CD4-positive, CD25-positive, alpha-beta regulatory T cell (primary cell): ENCODE measurements at regions not wholly inside any gene's neighbourhood (a gene's known extent, or its start where the extent isn't known, plus 50 kb on each side); places are given as distances from the start of the nearest gene placed in this dataset.

Experiments used
- ATAC-seq, 2 donors: fragments of 150-1000 bp; cut with Tn5 transposase; one replicate each; pipeline ENCODE4 v1.10.0; 2021; ENCODE audit warnings: low read depth in 2 of 2, moderate number of reproducible peaks in 2 of 2, moderate library complexity in 1 of 2
- DNase-seq, 3 donors: peaks; one replicate each; pipeline versions ENCODE4 v3.0.0 to v3.0.0-alpha.2; 2012 to 2022; ENCODE audit warnings: mixed read lengths in 1 of 3
- H3K27ac ChIP-seq: one replicate; pipeline ENCODE4 v1.7.0; 2013; ENCODE audit warnings: mild to moderate bottlenecking, low read length; ENCODE audit not compliant: insufficient read depth, poor library complexity, severe bottlenecking
- H3K27me3 ChIP-seq: one replicate; pipeline ENCODE4 v1.7.0; 2013; ENCODE audit warnings: low read length; ENCODE audit not compliant: control insufficient read depth, insufficient read depth
- H3K36me3 ChIP-seq: one replicate; pipeline ENCODE4 v1.7.0; 2013; ENCODE audit warnings: mild to moderate bottlenecking, low read length, moderate library complexity; ENCODE audit not compliant: control insufficient read depth, insufficient read depth
- H3K4me1 ChIP-seq: 2 replicates; pipeline ENCODE4 v1.7.0; 2013; ENCODE audit warnings: mild to moderate bottlenecking, low read length; ENCODE audit not compliant: insufficient read depth, control insufficient read depth, poor library complexity, severe bottlenecking
- H3K4me3 ChIP-seq: one replicate; pipeline ENCODE4 v1.7.0; 2013; ENCODE audit warnings: low read depth, mild to moderate bottlenecking, low read length, moderate library complexity
- H3K9me3 ChIP-seq, 2 experiments: 1 replicate in 1 of 2; 2 replicates in 1 of 2; pipeline ENCODE4 v1.7.0; 2013; ENCODE audit warnings: low read length in 2 of 2, mild to moderate bottlenecking in 1 of 2, moderate library complexity in 1 of 2; ENCODE audit not compliant: control insufficient read depth in 2 of 2
- H3K27ac Mint-ChIP-seq, 3 donors: one replicate each; pipeline ENCODE4 v1.8.0; 2020 to 2022; ENCODE audit warnings: mild to moderate bottlenecking in 3 of 3, mixed read lengths in 3 of 3, moderate library complexity in 2 of 3
- H3K27me3 Mint-ChIP-seq: one replicate; pipeline ENCODE4 v1.8.0; 2022; ENCODE audit warnings: mild to moderate bottlenecking, mixed read lengths
- H3K36me3 Mint-ChIP-seq: one replicate; pipeline ENCODE4 v1.8.0; 2020; ENCODE audit warnings: mixed read lengths
- H3K4me1 Mint-ChIP-seq, 4 donors: one replicate each; pipeline ENCODE4 v1.8.0; 2020 to 2022; ENCODE audit warnings: mixed read lengths in 4 of 4, mild to moderate bottlenecking in 1 of 4
- H3K4me3 Mint-ChIP-seq, 4 donors: one replicate each; pipeline ENCODE4 v1.8.0; 2020 to 2022; ENCODE audit warnings: mild to moderate bottlenecking in 4 of 4, mixed read lengths in 4 of 4, moderate library complexity in 3 of 4
- H3K9me3 Mint-ChIP-seq, 7 donors: one replicate each; pipeline ENCODE4 v1.8.0; 2020 to 2022; ENCODE audit warnings: mixed read lengths in 7 of 7, mild to moderate bottlenecking in 3 of 7, moderate library complexity in 2 of 7

GRCh38 chr4:20181926-20182325, 69.8 kb upstream of the SLIT2 start:
- Histone ChIP-seq H3K9me3 (no peaks in the 10 kb centered on the region), H3K27me3 (no peaks in the 10 kb centered on the region), H3K4me1 (no peaks in the 10 kb centered on the region), H3K4me3 (no peak overlapping the region), H3K36me3 (no peaks in the 10 kb centered on the region), H3K27ac (no peak overlapping the region)
- Mint-ChIP-seq H3K4me3 (no peak overlapping the region), H3K4me1 (no peaks in the 10 kb centered on the region), H3K9me3 (peaks cover 0 to 26% (median 6%) of the 10 kb centered on the region in 7 donors), H3K27me3 (no peaks in the 10 kb centered on the region), H3K27ac (no peak overlapping the region), H3K36me3 (no peaks in the 10 kb centered on the region)
- DNase-seq, result no peak
- no peak for ATAC-seq

DNA sequence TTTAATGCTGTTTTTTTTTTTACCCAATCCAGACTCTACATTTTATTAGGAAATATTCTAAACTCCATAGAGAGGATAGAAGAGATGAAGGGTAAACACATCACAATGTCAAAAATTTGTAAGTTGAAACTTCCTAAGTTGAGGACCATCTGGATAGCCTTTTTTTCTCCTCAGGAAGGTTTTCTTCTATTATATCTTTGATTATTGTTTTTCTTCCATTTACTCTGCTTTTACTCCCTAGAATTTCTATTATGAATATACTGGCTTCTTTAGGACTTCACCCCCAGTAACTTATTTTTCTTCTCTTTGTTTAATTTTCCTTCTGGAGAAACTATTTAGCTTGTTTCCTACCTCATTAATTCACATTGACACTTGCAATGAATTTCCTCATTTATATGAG, 71.2 kb upstream of the SLIT2 start:
- H3K27me3 Mint-ChIP-seq, result no peaks in the 10 kb centered on the region
- H3K4me3 ChIP-seq, result no peak overlapping the region
- H3K36me3 ChIP-seq, result no peaks in the 10 kb centered on the region
- H3K27me3 ChIP-seq, result no peaks in the 10 kb centered on the region
- H3K4me3 Mint-ChIP-seq, result no peak overlapping the region
- H3K27ac Mint-ChIP-seq, result no peak overlapping the region
- H3K27ac ChIP-seq, result no peak overlapping the region
- H3K4me1 Mint-ChIP-seq, result no peaks in the 10 kb centered on the region
- DNase-seq (no peak), ATAC-seq (no peak)
- H3K9me3 ChIP-seq, result no peaks in the 10 kb centered on the region
- no peaks in the 10 kb centered on the region for H3K4me1 ChIP-seq
- peaks cover 0 to 20% (median 6%) of the 10 kb centered on the region in 7 donors for H3K9me3 Mint-ChIP-seq
- H3K36me3 Mint-ChIP-seq, result no peaks in the 10 kb centered on the region

DNA sequence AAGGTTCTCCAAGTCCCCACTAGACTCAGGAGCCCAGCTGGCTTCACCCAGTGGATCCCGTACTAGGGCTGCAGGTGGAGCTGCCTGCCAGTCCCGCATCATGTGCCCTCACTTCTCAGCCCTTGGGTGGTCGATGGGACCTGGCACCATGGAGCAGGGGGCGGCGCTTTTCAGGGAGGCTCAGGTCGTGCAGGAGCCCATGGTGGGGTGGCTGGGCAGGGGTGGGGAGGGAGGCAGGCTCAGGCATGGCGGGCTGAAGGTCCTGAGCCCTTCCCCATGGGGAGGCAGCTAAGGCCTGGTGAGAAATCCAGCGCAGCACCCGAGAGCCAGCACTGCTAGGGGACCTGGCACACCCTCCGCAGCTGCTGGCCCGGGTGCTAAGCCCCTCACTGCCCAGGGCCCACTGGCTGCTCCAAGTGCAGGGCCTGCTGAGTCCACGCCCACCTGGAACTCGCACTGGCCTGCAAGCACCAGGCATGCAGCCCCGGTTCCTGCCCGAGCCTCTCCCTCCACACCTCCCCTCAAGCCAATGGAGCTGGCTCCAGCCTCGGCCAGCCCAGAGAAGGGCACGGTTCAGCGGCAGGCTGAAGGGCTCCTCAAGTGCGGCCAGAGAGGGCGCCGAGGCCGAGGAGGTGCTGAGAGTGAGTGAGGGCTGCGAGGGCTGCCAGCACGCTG, 72.7 kb upstream of the SLIT2 start:
- no peaks in the 10 kb centered on the region for H3K36me3 Mint-ChIP-seq
- H3K27me3 Mint-ChIP-seq, result no peaks in the 10 kb centered on the region
- no peak overlapping the region for H3K27ac ChIP-seq
- no peaks in the 10 kb centered on the region for H3K4me1 ChIP-seq
- H3K27ac Mint-ChIP-seq, result no peak overlapping the region
- no peak overlapping the region for H3K4me3 Mint-ChIP-seq
- no peaks in the 10 kb centered on the region for H3K27me3 ChIP-seq
- H3K9me3 ChIP-seq, result no peaks in the 10 kb centered on the region
- no peaks in the 10 kb centered on the region for H3K36me3 ChIP-seq
- H3K4me3 ChIP-seq, result no peak overlapping the region
- no peak for ATAC-seq
- H3K9me3 Mint-ChIP-seq, result peaks cover 0 to 20% (median 6%) of the 10 kb centered on the region in 7 donors
- no peaks in the 10 kb centered on the region for H3K4me1 Mint-ChIP-seq
- no peak for DNase-seq

DNA sequence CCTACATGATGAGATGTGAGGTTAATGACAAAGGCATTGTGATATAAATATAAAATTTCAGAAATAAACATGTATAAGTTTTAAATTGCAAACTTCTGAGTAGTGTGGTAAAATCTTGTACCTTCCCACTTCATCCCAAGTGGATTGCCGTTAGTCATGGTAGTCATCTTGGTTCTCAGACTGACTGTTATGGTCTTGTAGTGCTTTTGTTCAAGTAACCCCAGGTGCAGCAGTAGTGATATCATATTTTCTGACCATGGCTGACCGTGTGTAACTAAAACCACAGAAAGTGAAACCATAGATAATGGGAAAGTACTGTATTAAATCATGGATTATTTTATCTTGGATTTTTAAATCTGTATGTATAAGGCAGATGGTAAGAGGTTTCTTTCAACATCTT, 74.8 kb upstream of the SLIT2 start:
- Histone ChIP-seq H3K36me3 (no peaks in the 10 kb centered on the region), H3K27me3 (no peaks in the 10 kb centered on the region), H3K27ac (no peak overlapping the region), H3K9me3 (no peaks in the 10 kb centered on the region), H3K4me1 (no peaks in the 10 kb centered on the region), H3K4me3 (no peak overlapping the region)
- Mint-ChIP-seq H3K27ac (no peak overlapping the region), H3K4me1 (no peaks in the 10 kb centered on the region), H3K4me3 (no peak overlapping the region), H3K9me3 (peaks cover 0 to 12% (median 5%) of the 10 kb centered on the region in 7 donors), H3K36me3 (no peaks in the 10 kb centered on the region), H3K27me3 (no peaks in the 10 kb centered on the region)
- ATAC-seq (no peak), DNase-seq (no peak)

GRCh38 chr4:20172070-20172760, 79.5 kb upstream of the SLIT2 start:
- no peak overlapping the region for H3K27ac Mint-ChIP-seq
- Histone ChIP-seq H3K4me3 (no peak overlapping the region), H3K9me3 (no peaks in the 10 kb centered on the region), H3K27me3 (no peaks in the 10 kb centered on the region), H3K27ac (no peak overlapping the region), H3K36me3 (no peaks in the 10 kb centered on the region), H3K4me1 (no peaks in the 10 kb centered on the region)
- no peaks in the 10 kb centered on the region for H3K36me3 Mint-ChIP-seq
- H3K9me3 Mint-ChIP-seq, result peaks cover 0 to 10% (median 3%) of the 10 kb centered on the region in 7 donors
- DNase-seq (no peak), ATAC-seq (no peak)
- no peaks in the 10 kb centered on the region for H3K27me3 Mint-ChIP-seq
- no peaks in the 10 kb centered on the region for H3K4me1 Mint-ChIP-seq
- peak overlapping the region in 1 of 4 donors; percentile 21 for H3K4me3 Mint-ChIP-seq

DNA sequence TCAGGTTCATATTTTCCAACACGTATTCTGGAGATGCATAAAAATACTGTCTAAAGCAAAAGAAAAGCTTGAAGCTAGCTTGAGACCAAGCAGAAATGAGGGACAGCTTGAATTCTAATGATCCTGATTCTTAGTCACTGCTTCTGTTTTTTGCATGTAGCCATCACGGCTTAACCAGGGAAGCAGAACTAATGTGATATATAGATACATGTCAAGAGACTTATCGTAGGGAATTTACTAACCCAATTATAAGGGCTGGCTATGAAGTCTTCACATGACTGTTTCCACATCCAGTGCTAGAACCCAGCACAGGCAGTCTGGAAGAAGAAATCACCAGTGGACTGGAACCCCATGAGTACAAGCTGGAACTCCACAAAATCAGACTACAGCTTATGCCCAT, 85.2 kb upstream of the SLIT2 start:
- no peak overlapping the region for H3K27ac Mint-ChIP-seq
- H3K27ac ChIP-seq, result no peak overlapping the region
- DNase-seq, result no peak
- no peaks in the 10 kb centered on the region for H3K4me1 ChIP-seq
- no peak overlapping the region for H3K4me3 Mint-ChIP-seq
- H3K4me3 ChIP-seq, result no peak overlapping the region
- ATAC-seq, result no peak
- no peaks in the 10 kb centered on the region for H3K36me3 Mint-ChIP-seq
- H3K36me3 ChIP-seq, result no peaks in the 10 kb centered on the region
- peaks cover 4 to 28% (median 6%) of the 10 kb centered on the region in 7 donors for H3K9me3 Mint-ChIP-seq
- no peaks in the 10 kb centered on the region for H3K4me1 Mint-ChIP-seq
- peaks cover 0 to 7% of the 10 kb centered on the region in 2 experiments for H3K9me3 ChIP-seq
- no peaks in the 10 kb centered on the region for H3K27me3 ChIP-seq
- H3K27me3 Mint-ChIP-seq, result no peaks in the 10 kb centered on the region

DNA sequence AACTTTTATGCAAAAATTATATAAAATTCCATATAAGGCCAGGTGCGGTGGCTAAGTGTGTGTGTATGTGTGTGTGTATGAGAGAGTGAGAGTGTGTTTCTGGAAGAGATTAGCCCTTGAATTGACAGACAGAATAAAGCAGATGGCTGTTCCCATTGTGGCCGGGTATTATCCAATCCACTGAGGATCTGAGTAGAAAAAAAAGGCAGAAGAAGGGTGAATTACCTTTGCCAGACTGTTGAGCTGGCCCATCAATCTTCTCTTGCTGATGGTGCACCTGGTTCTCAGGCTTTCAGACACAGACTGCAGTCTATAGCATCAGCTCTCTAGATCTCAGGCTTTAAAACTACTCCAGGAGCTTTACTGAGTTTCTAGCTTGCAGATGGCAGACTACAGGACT, 92.2 kb upstream of the SLIT2 start:
- no peaks in the 10 kb centered on the region for H3K4me1 ChIP-seq
- no peak overlapping the region for H3K4me3 Mint-ChIP-seq
- no peak overlapping the region for H3K27ac ChIP-seq
- peaks cover 8 to 22% (median 11%) of the 10 kb centered on the region in 7 donors for H3K9me3 Mint-ChIP-seq
- H3K9me3 ChIP-seq, result no peaks in the 10 kb centered on the region
- H3K27me3 Mint-ChIP-seq, result no peaks in the 10 kb centered on the region
- no peaks in the 10 kb centered on the region for H3K36me3 ChIP-seq
- ATAC-seq (no peak), DNase-seq (no peak)
- H3K27ac Mint-ChIP-seq, result no peak overlapping the region
- H3K4me3 ChIP-seq, result no peak overlapping the region
- no peaks in the 10 kb centered on the region for H3K36me3 Mint-ChIP-seq
- H3K4me1 Mint-ChIP-seq, result no peaks in the 10 kb centered on the region
- H3K27me3 ChIP-seq, result no peaks in the 10 kb centered on the region

GRCh38 chr4:20158195-20158594, 93.5 kb upstream of the SLIT2 start:
- H3K4me1 Mint-ChIP-seq, result no peaks in the 10 kb centered on the region
- no peaks in the 10 kb centered on the region for H3K36me3 ChIP-seq
- DNase-seq, result no peak
- H3K27ac Mint-ChIP-seq, result no peak overlapping the region
- peaks cover 10 to 18% (median 10%) of the 10 kb centered on the region in 7 donors for H3K9me3 Mint-ChIP-seq
- H3K27me3 Mint-ChIP-seq, result no peaks in the 10 kb centered on the region
- no peaks in the 10 kb centered on the region for H3K9me3 ChIP-seq
- no peaks in the 10 kb centered on the region for H3K4me1 ChIP-seq
- no peak for ATAC-seq
- no peaks in the 10 kb centered on the region for H3K36me3 Mint-ChIP-seq
- no peak overlapping the region for H3K4me3 ChIP-seq
- H3K27me3 ChIP-seq, result no peaks in the 10 kb centered on the region
- no peak overlapping the region for H3K4me3 Mint-ChIP-seq
- no peak overlapping the region for H3K27ac ChIP-seq
